HG03097 (cell line): ENCODE measurements at regions not wholly inside any gene's neighbourhood (a gene's known extent, or its start where the extent isn't known, plus 50 kb on each side); places are given as distances from the start of the nearest gene placed in this dataset.
"Not testable (repeated sequence)": the region's sequence is repeated elsewhere in the genome, so short reads cannot be mapped to it uniquely, and the experiment has no call there.

Experiments used
- ATAC-seq: cut with Tn5 transposase; IDR thresholded peaks from one replicate; pipeline ENCODE4 v1.9.1; 2021; ENCODE audit not compliant: unreplicated experiment, low FRiP score

DNA sequence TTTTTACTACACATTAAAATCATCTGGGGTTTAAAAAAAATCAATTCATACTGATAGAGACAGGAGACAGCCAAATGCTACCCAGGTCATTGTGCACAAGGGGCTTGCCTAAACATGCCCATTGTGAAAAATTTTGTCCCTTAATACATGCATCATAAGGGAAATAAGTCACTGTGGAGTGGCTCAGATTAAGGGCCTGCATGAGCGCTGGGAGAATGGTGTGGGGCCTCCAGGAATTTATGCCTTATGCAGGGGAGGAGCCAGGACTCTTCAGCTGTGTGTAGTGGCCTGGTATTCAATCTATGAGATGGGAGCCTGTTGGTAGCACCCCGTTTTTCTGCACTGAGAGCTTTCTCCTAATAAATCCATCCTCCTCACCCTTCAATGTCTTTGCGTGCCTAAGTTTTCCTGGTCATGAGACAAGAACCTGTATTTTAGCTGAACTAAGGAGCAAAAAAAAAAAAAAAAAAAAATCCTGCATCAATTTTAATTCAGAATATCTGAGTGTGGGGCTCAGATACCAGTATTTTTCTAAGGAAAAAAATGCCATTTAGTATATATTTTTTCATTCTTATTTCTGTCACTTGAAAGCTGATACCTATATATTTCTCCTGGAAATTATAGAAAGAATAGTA lies 997.6 kb upstream of the ATXN8OS start:
- ATAC-seq = no peak

DNA sequence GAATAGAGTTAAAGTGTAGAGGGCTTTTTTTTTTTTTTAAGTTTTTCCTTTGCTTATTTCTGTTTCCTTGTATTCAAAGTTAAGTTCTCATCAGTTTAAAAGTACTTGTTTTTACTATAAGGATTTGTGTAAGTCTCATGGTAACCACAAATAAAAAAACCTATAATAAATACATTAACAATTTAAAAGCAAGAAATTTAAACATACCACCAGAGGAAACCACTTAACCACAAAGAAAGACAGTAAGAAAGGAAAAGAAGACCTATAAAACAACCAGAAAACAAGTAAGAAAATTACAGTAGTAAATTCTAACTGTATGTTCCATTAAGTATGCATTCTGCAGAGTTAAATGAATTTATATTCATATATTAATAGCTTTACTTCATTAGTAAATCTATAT lies 999.1 kb upstream of the ATXN8OS start:
- no peak for ATAC-seq

DNA sequence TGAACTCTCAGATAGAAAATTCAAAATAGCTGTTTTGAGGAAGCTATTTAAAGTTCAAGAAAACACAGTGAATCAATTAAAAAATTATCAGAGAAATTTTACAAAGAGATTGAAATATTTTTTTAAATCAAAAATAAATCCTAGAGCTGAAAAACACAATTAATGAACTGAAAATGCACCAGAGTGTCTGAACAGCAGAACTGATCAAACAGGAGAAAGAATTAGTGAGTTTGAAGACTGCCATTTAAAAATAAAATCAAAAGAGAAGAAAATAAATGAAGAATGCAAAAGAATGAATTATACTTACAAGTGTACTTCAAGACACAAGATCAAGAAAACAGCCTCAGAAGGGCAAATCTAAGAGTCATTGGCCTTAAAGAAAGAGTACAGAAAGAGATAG lies 1000.2 kb upstream of the ATXN8OS start:
- no peak for ATAC-seq

DNA sequence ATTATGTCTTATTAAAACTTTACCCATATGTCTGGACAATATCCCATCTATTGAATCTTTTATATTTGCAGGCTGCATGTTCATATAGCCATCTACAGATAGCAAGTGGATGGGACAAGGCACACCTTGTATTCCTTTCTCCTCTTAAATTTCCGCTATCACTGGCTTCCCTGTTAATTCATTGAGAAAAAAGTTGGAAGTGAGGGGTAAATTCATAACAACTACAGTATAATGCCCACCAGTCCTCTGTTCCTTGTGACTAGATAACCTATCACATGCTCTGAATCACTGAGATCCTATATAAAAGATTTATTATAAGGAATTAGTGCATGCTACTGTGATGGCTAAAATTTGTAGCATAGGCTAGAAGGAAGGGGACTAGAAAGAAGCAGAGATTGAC lies 1005.8 kb upstream of the ATXN8OS start:
- ATAC-seq = no peak

DNA sequence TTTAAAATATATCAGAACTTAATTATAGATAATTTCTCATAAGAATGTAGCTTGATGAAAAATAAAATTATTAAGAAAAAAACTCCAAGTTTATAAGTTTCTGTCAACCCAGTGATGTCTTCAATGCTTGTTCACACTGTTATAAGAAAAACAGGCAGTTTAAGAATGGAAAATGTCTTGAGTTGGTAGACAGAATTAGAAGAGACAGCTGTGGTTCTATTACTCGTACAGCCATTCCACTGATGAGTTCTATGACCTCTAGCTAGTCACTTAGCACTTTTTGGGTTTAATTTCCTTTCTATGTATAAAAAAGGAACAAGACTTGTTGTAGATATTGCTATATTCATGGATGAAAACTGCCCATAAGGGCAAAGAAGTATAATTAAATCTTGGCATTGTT lies 1013.1 kb upstream of the ATXN8OS start:
- no peak for ATAC-seq

DNA sequence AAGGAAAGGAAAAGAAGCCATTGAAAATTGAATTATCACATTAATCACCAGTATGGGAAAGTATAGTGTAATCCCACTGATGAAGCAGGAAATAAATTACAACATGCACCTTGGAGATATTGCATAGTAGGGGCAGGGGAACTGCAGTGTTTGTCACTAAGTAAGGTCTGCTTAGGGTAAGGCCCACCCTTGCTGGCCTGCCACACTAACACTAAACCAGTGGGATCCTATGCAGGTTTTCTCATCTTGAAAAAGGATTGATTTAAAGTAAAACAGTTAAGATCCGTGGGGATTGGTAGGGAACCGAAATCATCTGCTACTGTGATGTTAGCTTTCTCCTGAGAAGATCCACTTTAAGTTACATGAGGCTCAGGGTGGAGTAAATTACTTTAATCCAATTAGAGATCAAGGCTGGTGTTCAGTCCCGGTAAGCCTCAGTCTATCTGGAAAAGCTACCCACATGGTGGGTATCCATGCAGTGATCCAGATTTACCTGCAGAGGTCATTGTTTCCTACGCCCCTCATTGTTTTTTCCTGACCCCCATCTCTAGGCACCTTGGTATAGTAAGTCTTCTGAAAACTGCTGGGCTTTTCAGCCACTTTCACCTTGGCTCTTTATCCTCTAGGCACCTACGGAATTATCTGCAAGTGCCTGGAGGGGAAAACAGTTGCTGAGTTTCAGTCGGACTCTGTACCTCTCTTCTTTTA lies 1014.9 kb upstream of the ATXN8OS start:
- no peak for ATAC-seq

DNA sequence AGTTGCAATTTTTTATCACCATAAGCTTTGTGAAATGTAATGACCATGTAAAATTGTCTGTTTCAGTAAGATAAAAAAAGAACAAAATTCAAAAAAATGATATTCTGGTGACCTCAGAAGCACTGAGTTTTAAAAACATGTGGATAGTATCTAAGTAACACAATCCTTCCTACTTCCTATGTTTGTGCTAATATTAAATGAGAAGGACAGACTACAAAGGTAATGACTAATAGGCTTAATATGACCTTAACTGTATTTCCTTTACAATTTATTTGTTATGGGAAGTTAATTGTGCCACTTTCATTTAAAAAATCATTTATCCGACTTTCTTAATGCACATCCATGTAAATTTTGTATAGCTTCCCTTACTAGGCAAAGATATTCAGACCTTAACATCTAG lies 1030.4 kb upstream of the ATXN8OS start:
- ATAC-seq = no peak

DNA sequence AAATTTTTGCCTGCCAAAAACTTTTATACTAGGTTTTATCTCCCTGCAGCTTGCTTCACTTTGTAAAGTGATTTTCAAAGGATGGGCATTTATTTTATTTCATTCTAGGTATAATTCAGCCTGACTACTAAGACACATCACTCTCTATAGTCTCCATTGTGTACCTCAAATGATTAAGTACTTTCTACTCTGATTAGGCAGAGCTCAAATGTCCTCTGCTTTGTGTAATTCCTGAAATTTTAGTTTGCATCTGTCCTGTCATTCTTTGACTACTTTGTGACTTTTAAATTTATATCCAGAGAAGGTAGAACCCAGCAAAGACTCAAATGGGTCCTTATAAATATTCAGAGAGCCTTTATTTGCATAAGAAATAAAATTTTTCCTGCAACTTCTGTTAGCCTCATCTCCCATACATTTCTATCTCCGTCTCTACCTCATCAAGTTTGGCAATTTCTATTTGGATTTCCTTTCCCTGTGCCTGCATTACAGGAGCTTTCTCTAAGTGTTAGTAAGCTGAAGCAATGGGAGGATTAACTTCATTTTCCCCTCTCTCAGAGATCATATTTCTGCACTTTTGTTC lies 1038.0 kb upstream of the ATXN8OS start:
- ATAC-seq = no peak

DNA sequence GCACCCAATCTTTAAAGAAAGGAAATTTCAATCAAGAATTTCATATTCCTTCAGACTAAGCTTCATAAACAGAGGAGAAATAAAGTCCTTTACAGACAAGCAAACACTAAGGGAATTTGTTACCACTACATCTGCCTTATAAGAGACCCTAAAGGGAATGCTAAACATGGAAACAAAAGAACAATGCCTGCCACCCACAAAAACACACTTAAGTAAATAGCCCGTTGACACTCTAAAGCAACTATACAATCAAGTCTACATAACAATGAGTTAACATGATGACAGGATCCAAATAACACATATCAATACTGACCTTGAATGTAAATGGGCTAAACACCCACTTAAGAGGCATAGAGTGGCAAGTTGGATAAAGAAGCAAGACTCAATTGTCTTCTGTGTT lies 1056.9 kb upstream of the ATXN8OS start:
- no peak for ATAC-seq

DNA sequence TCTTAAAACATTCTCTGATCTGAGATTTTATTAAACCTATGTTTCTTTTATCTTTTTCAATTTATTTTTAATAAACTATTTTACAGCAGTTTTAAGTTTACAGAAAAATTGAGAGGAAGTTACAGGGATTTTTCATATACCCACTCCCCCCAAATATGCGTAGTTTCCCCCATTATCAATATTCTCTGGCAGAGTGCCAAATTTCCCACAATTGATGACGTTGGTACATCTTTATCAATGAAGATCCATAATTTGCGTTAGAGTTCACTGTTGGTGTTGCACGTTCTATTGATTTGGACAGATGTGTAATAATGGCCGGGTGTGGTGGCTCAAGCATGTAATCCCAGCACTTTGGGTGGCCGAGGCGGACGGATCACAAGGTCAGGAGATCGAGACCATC lies 1063.0 kb upstream of the ATXN8OS start:
- no peak for ATAC-seq

DNA sequence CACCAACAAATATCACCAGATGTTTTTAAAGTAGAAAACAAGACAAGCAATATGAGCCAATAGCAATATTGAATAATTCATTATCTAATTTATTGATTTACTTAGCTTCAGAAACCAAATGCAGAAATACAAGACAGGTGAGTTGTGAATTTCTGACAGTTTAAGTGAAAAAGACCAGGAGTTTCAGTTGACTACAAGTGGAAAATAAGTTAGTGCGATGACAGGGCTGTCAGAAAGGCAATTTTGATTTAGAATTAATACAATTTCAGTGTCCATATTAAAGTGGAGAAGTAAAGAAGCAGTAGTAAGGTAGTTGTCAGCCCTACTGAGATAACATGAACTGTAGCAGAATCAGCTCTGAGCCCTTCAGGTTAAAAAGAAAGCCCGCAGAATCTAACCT lies 1066.7 kb upstream of the ATXN8OS start:
- no peak for ATAC-seq

DNA sequence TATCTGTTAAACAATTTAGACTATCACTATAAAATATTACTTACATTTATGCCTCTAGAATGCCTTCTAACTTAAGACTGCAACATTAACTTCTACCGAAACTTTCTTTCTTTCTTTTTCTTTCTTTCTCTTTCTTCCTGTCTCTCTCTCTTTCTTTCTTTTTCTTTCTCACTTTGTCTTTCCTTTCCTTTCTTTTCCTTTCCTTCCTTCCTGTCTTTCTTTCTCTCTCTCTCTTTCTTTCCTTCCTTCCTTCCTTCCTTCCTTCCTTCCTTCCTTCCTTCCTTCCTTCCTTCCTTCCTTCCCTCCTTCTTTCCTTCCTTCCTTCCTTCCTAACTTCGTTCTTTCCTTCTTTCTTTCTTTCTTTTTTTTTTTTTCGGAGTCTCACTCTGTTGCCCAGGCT lies 1071.9 kb upstream of the ATXN8OS start:
- ATAC-seq = no peak

DNA sequence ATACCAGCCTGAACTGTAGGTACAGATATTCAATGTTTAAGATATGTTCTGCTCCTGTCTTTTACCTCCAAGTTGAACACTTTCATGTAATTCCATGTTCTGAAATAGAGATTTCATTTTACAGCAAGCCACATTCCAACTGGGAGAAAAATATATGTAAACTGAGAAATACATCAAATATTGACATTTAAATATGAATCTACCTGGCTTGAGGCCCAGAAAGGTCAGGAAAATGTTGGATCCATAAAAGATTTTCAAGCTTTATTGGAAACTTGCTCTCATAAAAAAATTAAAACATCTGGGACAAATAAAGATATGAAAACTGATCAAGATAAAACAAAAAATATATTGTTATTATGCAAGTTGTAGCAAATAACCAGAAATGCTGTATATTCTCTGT lies 1078.7 kb upstream of the ATXN8OS start:
- ATAC-seq = no peak

DNA sequence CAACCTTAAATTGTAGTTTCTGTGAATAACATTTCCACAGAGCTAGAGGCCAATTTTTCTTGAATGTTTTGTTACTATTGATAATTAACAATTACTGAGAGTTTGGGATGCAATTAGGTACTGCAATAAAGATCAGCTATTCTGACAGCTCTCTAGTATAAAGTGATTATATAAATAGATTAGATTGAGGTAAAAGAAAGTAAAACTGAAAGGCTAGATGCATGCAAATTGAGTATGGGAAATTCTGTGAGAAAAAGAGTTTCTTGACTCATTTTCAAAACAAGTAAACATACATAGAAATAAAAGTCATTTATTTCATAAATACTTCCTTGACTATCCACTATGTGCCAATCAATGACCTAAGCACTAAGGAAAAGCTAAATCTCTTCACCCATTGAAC lies 1087.5 kb upstream of the ATXN8OS start:
- ATAC-seq = no peak

DNA sequence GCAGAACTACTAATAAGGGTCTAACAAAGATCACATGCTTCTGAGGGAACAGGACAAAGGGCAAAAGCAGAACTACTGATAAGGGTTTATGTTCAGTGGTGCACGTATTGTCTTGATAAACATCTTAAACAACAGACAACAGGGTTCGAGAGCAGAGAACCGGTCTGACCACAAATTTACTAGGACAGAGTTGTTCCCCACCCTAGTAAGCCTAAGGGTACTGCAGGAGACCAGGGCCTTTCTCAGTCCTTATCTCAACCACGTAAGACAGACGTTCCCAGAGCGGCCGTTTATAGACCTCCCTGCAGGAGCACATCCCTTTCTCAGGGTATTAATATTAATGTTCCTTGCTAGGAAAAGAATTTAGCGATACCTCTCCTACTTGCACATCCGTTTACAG lies 1089.5 kb upstream of the ATXN8OS start:
- ATAC-seq = not testable (repeated sequence)

DNA sequence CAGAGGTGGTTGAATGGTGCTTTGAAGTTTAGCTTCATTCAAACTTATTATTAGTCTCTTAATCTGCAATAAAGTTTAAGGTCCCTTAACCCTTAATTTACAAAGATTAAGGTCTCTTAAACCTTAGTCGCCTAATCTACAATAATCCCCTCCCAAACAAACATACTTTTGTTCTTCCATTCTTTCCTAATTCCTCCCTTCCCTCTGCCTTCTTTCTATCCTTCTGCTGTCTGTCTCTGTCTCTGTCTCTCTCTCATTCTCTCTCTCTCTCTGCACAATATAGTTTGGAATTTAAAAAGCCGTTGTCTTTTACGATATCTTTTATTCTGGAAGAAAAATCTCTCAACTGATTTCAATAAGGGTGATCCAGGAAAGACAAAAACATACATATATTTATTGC lies 1096.8 kb upstream of the ATXN8OS start:
- ATAC-seq = no peak

DNA sequence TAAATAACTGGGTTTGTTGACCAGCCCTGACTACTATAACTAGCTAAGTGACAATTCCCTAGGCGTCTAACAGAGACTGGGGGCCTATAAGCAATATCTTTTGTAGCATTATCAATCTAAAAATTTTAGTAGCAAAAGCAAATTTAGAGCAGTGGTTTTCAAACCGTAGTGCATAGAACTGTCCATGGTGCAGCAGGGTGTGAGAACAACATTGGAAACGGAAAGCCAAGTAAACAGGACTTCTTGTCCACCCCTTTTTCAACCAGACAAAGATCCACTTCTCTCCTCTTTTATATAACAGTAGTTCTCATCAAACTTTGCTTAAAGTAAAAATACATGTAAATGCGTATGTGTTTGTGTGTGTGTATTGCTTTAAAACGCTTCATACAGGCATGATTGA lies 1099.1 kb upstream of the ATXN8OS start:
- ATAC-seq = no peak

DNA sequence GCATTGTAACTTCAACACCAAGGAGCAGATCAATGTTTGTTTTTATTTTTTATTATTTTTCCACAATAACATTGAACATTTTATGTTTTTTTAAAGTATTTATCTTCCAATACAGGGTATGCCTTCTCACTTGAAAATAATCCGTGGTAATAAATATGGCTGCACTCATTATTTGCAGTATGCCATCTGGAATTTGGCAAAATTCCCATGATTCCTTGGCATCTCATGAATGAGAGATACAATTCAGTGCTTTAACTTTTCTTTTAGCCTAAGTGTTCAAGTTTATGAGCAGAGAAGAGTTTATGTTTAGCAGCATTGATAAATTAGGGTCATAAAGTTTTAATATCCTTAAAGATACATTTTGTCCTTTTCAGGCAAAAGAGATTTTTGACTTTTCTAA lies 1109.6 kb upstream of the ATXN8OS start:
- no peak for ATAC-seq

DNA sequence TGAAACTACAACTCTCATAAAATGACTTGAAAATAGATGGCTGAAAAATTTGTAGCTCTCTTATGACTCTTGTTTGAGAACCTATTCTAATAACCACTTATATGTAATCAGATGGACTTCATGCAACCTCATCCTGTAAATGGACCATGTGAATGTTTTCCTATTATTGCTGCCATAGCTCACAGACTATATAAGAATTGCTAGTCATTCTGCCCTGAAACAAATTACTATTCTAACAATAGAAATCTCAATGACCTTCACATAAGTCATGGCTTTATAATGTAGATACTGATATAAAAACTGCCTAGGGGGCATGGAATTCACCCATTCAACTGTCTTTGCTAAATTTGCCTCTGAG lies 1111.0 kb upstream of the ATXN8OS start:
- ATAC-seq = no peak

DNA sequence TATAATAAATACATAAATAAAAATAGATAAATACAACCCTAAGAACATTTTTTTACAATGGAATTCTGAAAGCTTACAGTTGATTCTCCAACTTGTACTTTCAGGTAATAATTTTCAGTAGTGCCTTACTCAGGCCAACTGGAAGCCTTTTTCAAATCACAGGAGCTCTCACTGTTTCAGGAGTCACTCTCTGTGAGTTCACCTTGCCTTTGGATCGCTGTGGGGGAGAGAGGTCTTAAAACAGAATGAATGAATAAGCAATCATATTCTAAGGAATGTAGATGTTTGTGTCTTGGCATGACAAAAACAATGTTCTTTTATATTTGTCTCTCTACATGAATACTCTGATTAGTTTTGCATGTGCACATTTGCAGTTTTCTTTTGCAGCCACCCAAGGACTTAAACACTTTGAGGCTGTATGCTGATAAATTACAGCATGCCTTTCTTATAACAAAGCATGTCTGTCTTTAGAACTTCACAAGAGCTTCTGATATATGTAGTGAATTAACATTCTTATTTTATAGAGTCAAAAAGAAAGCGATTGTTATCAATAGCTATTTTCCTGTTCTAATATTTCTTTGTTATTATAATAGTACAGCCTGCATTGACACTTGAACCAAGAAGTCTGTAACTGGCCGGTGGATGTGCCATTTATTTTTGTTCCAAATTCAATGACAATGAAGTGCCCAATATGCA lies 1111.5 kb upstream of the ATXN8OS start:
- ATAC-seq = no peak

DNA sequence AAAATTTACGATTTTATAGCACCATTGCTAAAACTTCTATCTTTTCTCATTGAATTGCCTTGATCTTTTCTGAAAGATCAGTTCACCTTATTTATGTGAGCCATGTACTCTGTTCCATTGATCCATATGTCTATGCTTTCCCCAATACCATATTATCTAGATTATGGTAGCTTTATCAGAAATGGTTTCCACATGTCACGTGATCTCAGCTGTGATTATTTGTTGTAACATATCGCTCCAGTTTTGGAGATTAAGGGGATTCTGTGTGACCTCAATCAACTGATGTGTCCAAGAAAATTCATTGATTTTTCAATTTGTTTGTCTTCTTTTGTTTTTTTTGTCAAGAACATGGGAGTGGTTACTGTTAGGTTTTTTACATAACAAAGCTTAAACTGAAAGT lies 1114.5 kb upstream of the ATXN8OS start:
- ATAC-seq = no peak

DNA sequence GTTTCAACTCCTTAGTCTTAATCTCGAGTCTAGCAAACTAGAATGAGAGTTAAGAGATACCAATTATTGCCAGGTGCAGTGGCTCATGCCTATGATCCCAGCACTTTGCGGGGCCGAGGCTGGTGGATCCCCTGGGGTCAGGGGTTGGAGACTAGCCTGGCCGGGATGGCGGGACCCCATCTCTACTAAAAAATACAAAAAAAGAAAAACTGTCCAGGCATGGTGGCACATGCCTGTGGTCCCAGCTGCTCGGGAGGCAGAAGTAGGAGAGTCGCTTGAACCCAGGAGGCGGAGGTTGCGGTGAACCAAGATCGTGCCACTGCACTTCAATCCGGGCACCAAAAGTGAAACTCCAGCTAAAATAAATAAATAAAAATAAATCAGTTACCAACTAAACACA lies 1119.5 kb upstream of the ATXN8OS start:
- no peak for ATAC-seq
